ENCODE measurements at regions not wholly inside any gene's neighbourhood (a gene's known extent, or its start where the extent isn't known, plus 50 kb on each side); places are given as distances from the start of the nearest gene placed in this dataset.

GRCh38 chr18:43682196-43682595 lies 404.9 kb upstream of the SYT4 start:
- TF ChIP-seq ESRRA (CRISPR knock-in tag; IDR thresholded peaks at IDR 0.05; ENCODE audit: borderline replicate concordance): no peak
- TF ChIP-seq, protein P1, sequence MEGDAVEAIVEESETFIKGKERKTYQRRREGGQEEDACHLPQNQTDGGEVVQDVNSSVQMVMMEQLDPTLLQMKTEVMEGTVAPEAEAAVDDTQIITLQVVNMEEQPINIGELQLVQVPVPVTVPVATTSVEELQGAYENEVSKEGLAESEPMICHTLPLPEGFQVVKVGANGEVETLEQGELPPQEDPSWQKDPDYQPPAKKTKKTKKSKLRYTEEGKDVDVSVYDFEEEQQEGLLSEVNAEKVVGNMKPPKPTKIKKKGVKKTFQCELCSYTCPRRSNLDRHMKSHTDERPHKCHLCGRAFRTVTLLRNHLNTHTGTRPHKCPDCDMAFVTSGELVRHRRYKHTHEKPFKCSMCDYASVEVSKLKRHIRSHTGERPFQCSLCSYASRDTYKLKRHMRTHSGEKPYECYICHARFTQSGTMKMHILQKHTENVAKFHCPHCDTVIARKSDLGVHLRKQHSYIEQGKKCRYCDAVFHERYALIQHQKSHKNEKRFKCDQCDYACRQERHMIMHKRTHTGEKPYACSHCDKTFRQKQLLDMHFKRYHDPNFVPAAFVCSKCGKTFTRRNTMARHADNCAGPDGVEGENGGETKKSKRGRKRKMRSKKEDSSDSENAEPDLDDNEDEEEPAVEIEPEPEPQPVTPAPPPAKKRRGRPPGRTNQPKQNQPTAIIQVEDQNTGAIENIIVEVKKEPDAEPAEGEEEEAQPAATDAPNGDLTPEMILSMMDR (IDR thresholded peaks at IDR 0.05): no peak
- TF ChIP-seq OVOL2 (CRISPR knock-in tag; IDR thresholded peaks at IDR 0.05; ENCODE audit: borderline replicate concordance): no peak
- no peak for TF ChIP-seq NFYB (CRISPR knock-in tag; conservative IDR thresholded peaks at IDR 0.05; ENCODE audit: low read depth)
- no peak for TF ChIP-seq SP1 (CRISPR knock-in tag; conservative IDR thresholded peaks at IDR 0.05)
- TF ChIP-seq ATF2 (CRISPR knock-in tag; IDR thresholded peaks at IDR 0.05; ENCODE audit: borderline replicate concordance, low read depth): no peak
- no peak for TF ChIP-seq USF1 (CRISPR knock-in tag; IDR thresholded peaks at IDR 0.05)
- TF ChIP-seq ZNF512 (CRISPR knock-in tag; IDR thresholded peaks at IDR 0.05; ENCODE audit: borderline replicate concordance): no peak
- TF ChIP-seq ATF6 (CRISPR knock-in tag; IDR thresholded peaks at IDR 0.05): no peak
- TF ChIP-seq, protein P2, sequence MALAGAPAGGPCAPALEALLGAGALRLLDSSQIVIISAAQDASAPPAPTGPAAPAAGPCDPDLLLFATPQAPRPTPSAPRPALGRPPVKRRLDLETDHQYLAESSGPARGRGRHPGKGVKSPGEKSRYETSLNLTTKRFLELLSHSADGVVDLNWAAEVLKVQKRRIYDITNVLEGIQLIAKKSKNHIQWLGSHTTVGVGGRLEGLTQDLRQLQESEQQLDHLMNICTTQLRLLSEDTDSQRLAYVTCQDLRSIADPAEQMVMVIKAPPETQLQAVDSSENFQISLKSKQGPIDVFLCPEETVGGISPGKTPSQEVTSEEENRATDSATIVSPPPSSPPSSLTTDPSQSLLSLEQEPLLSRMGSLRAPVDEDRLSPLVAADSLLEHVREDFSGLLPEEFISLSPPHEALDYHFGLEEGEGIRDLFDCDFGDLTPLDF (CRISPR knock-in tag; IDR thresholded peaks at IDR 0.05): no peak
- TF ChIP-seq NR2C2 (CRISPR knock-in tag; IDR thresholded peaks at IDR 0.05): no peak
- no peak for TF ChIP-seq ETV6 (CRISPR knock-in tag; IDR thresholded peaks at IDR 0.05)
- no peak for TF ChIP-seq TEAD4 (CRISPR knock-in tag; IDR thresholded peaks at IDR 0.05)
- no peak for TF ChIP-seq ELF4 (CRISPR knock-in tag; IDR thresholded peaks at IDR 0.05; ENCODE audit: low read depth)
